GM12878 (cell line): ENCODE measurements at regions not wholly inside any gene's neighbourhood (a gene's known extent, or its start where the extent isn't known, plus 50 kb on each side); places are given as distances from the start of the nearest gene placed in this dataset.

Experiments
- ATAC-seq: fragments of 200-7000 bp; cut with Tn5 transposase; 3 replicates; pipeline ENCODE4 v1.9.1; 2020; ENCODE audit warnings: mild to moderate bottlenecking, moderate library complexity
- BruUV-seq: library from RNA; stranded (reverse); fragments of 400-500 nt; replicated peaks from 2 replicates; lab custom pipeline; 2021; lab: Mats Ljungman, UMichigan
- CTCF ChIA-PET: fragments of 300-600 bp; sonication (Branson Sonifier 250); formaldehyde crosslinking; extraction: SDS; loops from one replicate; lab custom pipeline; 2021; ENCODE audit warnings: inconsistent platforms; lab: Yijun Ruan, JAX
- POLR2A ChIA-PET: fragments of 350-600 bp; formaldehyde crosslinking; extraction: SDS; loops from one replicate; lab custom pipeline; 2021; ENCODE audit warnings: inconsistent platforms; lab: Charles Lee
- RAD21 ChIA-PET: fragments of 300-600 bp; sonication (Branson Sonifier 250); formaldehyde crosslinking; loops from one replicate; lab custom pipeline; 2023; ENCODE audit warnings: antibody characterized with exemption; ENCODE audit not compliant: unreplicated experiment; lab: Charles Lee
- SMC1A ChIA-PET: fragments of 300-600 bp; sonication (Branson Sonifier 250); formaldehyde crosslinking; loops from one replicate; lab custom pipeline; 2023; ENCODE audit not compliant: unreplicated experiment, uncharacterized antibody; lab: Charles Lee
- DNase-seq: peaks from one replicate; pipeline ENCODE4 v3.0.0-alpha.2; 2011; ENCODE audit warnings: low read depth, low spot score
- FAIRE-seq: peaks from 3 replicates; lab custom pipeline; 2011; peaks lifted over from hg19 to GRCh38; lab: Jason Lieb, UNC
- H2AFZ ChIP-seq: 2 replicates; pipeline ENCODE4 v1.6.0; 2011; ENCODE audit warnings: low read depth, low read length, control low read depth; ENCODE audit not compliant: control insufficient read depth
- H3K27ac ChIP-seq: 2 replicates; pipeline ENCODE4 v1.5.1; 2011; ENCODE audit warnings: control low read depth; ENCODE audit not compliant: control insufficient read depth, insufficient read depth
- H3K27me3 ChIP-seq, 2 experiments: replicated peaks in 1 of 2; 2 replicates each; pipeline versions ENCODE4 v1.6.0 to v1.6.1; 2011; ENCODE audit warnings: low read length in 1 of 2; ENCODE audit not compliant: control insufficient read depth in 2 of 2, insufficient read depth in 2 of 2
- H3K36me3 ChIP-seq, 2 experiments: 2 replicates each; pipeline ENCODE4 v1.5.1; 2011; ENCODE audit warnings: low read length in 1 of 2; ENCODE audit not compliant: control insufficient read depth in 2 of 2, insufficient read depth in 2 of 2
- H3K4me1 ChIP-seq: 2 replicates; pipeline ENCODE4 v1.6.1; 2011; ENCODE audit warnings: mild to moderate bottlenecking, low read length, moderate library complexity, mixed read lengths; ENCODE audit not compliant: control insufficient read depth, insufficient read depth
- H3K4me2 ChIP-seq: 2 replicates; pipeline ENCODE4 v1.6.0; 2011; ENCODE audit warnings: control low read depth; ENCODE audit not compliant: control insufficient read depth, insufficient read depth
- H3K4me3 ChIP-seq: fragments of 200-600 bp; sonication (generic); 2 replicates; pipeline ENCODE4 v1.5.1; 2016
- H3K79me2 ChIP-seq: 2 replicates; pipeline ENCODE4 v1.6.0; 2011; ENCODE audit warnings: low read length; ENCODE audit not compliant: control insufficient read depth, insufficient read depth
- H3K9ac ChIP-seq: 2 replicates; pipeline ENCODE4 v1.8.0; 2011; ENCODE audit warnings: low read length, control low read depth, mixed read lengths; ENCODE audit not compliant: control insufficient read depth, insufficient read depth
- H3K9me3 ChIP-seq: replicated peaks from 3 replicates; pipeline ENCODE4 v1.5.1; 2011; ENCODE audit warnings: mild to moderate bottlenecking, low read length; ENCODE audit not compliant: control insufficient read depth, insufficient read depth
- H4K20me1 ChIP-seq: 2 replicates; pipeline ENCODE4 v1.6.0; 2011; ENCODE audit not compliant: control insufficient read depth, insufficient read depth
- IRF5 ChIP-seq: fragments of 450-650 bp; IDR thresholded peaks from 2 replicates; pipeline ENCODE4 v1.6.1; 2017; ENCODE audit warnings: borderline replicate concordance
- RAD21 ChIP-seq: IDR thresholded peaks from 2 replicates; pipeline ENCODE4 v1.6.1; 2011; ENCODE audit warnings: mild to moderate bottlenecking, low read depth, low read length, moderate library complexity; ENCODE audit not compliant: insufficient read depth
- WGBS: methylation state at CpG from one replicate; pipeline ENCODE4 v1.1.6; 2016; ENCODE audit warnings: low lambda C conversion rate; ENCODE audit not compliant: insufficient replicate concordance, insufficient coverage; ENCODE audit errors: missing lambda C conversion rate; 5-methylcytosine and 5-hydroxymethylcytosine counted together
- in situ Hi-C: fragments of 300-500 bp; cut with MboI; formaldehyde crosslinking; loops from 9 replicates; pipeline ENCODE4 v1.14.3; 2018; ENCODE audit warnings: mixed read lengths
- intact Hi-C: fragments of 100-400 bp; cut with micrococcal nuclease; formaldehyde crosslinking; loops from one replicate; pipeline ENCODE4 v1.14.2; 2022; ENCODE audit not compliant: unreplicated experiment
- TF ChIP-seq, protein P1 (sequence below): IDR thresholded peaks from 2 replicates; pipeline ENCODE4 v1.6.1; 2011; ENCODE audit warnings: borderline replicate concordance, low read depth, mild to moderate bottlenecking, moderate library complexity, low read length; ENCODE audit not compliant: insufficient read depth, poor library complexity, severe bottlenecking

GRCh38 chr10:107544706-107545520, 380.4 kb upstream of the SORCS1 start:
- no TSS peak for BruUV-seq
- no peaks in the 10 kb centered on the region for H3K27me3 ChIP-seq
- TF ChIP-seq, protein P1, sequence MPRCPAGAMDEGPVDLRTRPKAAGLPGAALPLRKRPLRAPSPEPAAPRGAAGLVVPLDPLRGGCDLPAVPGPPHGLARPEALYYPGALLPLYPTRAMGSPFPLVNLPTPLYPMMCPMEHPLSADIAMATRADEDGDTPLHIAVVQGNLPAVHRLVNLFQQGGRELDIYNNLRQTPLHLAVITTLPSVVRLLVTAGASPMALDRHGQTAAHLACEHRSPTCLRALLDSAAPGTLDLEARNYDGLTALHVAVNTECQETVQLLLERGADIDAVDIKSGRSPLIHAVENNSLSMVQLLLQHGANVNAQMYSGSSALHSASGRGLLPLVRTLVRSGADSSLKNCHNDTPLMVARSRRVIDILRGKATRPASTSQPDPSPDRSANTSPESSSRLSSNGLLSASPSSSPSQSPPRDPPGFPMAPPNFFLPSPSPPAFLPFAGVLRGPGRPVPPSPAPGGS, result no peak
- no peak for TF ChIP-seq IRF5
- TF ChIP-seq RAD21, result 0 out of 2 replicates have a peak, but pooled peaks have one; percentile 7
- H3K9ac ChIP-seq, result no peak overlapping the region
- H3K9me3 ChIP-seq, result no peaks in the 10 kb centered on the region
- RAD21 ChIA-PET, result interaction anchor here (0.6 kb wide), 1 partner anchor 374 kb away, joined by 3 read pairs; no protein-coding TSS in a partner anchor
- H3K4me3 ChIP-seq, result no peak overlapping the region
- FAIRE-seq (no peak), ATAC-seq (no peak), DNase-seq (no peak)
- CTCF ChIA-PET, result interaction anchor here (1.3 to 1.5 kb wide), 2 partner anchors 136 to 268 kb away, joined by 4 to 5 read pairs; no protein-coding TSS in a partner anchor
- no peaks in the 10 kb centered on the region for H3K79me2 ChIP-seq
- POLR2A ChIA-PET, result no interaction called here
- H3K36me3 ChIP-seq, result no peaks in the 10 kb centered on the region
- 12% methylated on average over 14 of the region's 14 CpGs for WGBS
- H4K20me1 ChIP-seq, result no peaks in the 10 kb centered on the region
- intact Hi-C loops (no loop called here), in situ Hi-C loops (no loop called here)
- H2AFZ ChIP-seq, result no peak overlapping the region
- H3K4me2 ChIP-seq, result no peak overlapping the region
- H3K4me1 ChIP-seq, result no peaks in the 10 kb centered on the region
- no peak overlapping the region for H3K27ac ChIP-seq
- SMC1A ChIA-PET, result interaction anchor here (0.9 to 2.5 kb wide), 4 partner anchors 11 to 269 kb away, joined by 3 to 10 read pairs (median 4); no protein-coding TSS in a partner anchor
